ENCODE measurements at regions not wholly inside any gene's neighbourhood (a gene's known extent, or its start where the extent isn't known, plus 50 kb on each side); places are given as distances from the start of the nearest gene placed in this dataset.

- no peak for TF ChIP-seq EZH2 (IDR thresholded peaks at IDR 0.05; ENCODE audit: low read depth, unreplicated experiment)
- TF ChIP-seq, protein P1, sequence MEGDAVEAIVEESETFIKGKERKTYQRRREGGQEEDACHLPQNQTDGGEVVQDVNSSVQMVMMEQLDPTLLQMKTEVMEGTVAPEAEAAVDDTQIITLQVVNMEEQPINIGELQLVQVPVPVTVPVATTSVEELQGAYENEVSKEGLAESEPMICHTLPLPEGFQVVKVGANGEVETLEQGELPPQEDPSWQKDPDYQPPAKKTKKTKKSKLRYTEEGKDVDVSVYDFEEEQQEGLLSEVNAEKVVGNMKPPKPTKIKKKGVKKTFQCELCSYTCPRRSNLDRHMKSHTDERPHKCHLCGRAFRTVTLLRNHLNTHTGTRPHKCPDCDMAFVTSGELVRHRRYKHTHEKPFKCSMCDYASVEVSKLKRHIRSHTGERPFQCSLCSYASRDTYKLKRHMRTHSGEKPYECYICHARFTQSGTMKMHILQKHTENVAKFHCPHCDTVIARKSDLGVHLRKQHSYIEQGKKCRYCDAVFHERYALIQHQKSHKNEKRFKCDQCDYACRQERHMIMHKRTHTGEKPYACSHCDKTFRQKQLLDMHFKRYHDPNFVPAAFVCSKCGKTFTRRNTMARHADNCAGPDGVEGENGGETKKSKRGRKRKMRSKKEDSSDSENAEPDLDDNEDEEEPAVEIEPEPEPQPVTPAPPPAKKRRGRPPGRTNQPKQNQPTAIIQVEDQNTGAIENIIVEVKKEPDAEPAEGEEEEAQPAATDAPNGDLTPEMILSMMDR (conservative IDR thresholded peaks at IDR 0.05; ENCODE audit: low read depth in 2 of 2) = no peak
- no peak for TF ChIP-seq EZH2phosphoT487 (IDR thresholded peaks at IDR 0.05; ENCODE audit: unreplicated experiment)
Measured at GRCh38 chr6:105966481-105966880, 119.7 kb upstream of the PRDM1 start.
